Mesendoderm (in vitro differentiated cells): ENCODE measurements at regions not wholly inside any gene's neighbourhood (a gene's known extent, or its start where the extent isn't known, plus 50 kb on each side); places are given as distances from the start of the nearest gene placed in this dataset.

Experiments
- DNase-seq: peaks from one replicate; pipeline ENCODE4 v3.0.0; 2013
- H2AK5ac ChIP-seq: 2 replicates; pipeline ENCODE4 v1.6.1; 2013; ENCODE audit warnings: low read length, inconsistent platforms
- H2BK120ac ChIP-seq: 2 replicates; pipeline ENCODE4 v1.6.1; 2013; ENCODE audit warnings: low read depth, mild to moderate bottlenecking, low read length, moderate library complexity, mixed read lengths
- H2BK15ac ChIP-seq: replicated peaks from 2 replicates; pipeline ENCODE4 v1.6.1; 2013; ENCODE audit warnings: low read depth, mild to moderate bottlenecking, moderate library complexity
- H2BK5ac ChIP-seq: 2 replicates; pipeline ENCODE4 v1.6.1; 2013; ENCODE audit warnings: low read length, inconsistent platforms
- H3K18ac ChIP-seq: 2 replicates; pipeline ENCODE4 v1.6.1; 2013; ENCODE audit warnings: mild to moderate bottlenecking, low read length, mixed read lengths
- H3K23ac ChIP-seq: one replicate; pipeline ENCODE4 v1.6.1; 2013; ENCODE audit warnings: low read length
- H3K27ac ChIP-seq: 2 replicates; pipeline ENCODE4 v1.5.1; 2013; ENCODE audit warnings: low read depth, mild to moderate bottlenecking, inconsistent platforms, low read length, moderate library complexity
- H3K27me3 ChIP-seq: 2 replicates; pipeline ENCODE4 v1.6.1; 2013; ENCODE audit warnings: low read length, control low read depth, mild to moderate bottlenecking, inconsistent platforms; ENCODE audit not compliant: insufficient read depth, poor library complexity
- H3K36me3 ChIP-seq: 2 replicates; pipeline ENCODE4 v1.6.1; 2013; ENCODE audit warnings: low read length, inconsistent platforms; ENCODE audit not compliant: control insufficient read depth, insufficient read depth
- H3K4ac ChIP-seq: one replicate; pipeline ENCODE4 v1.6.1; 2013; ENCODE audit warnings: low read depth, mild to moderate bottlenecking, low read length, moderate library complexity
- H3K4me1 ChIP-seq: 2 replicates; pipeline ENCODE4 v1.6.1; 2013; ENCODE audit warnings: low read depth, low read length, inconsistent platforms; ENCODE audit not compliant: control insufficient read depth
- H3K4me2 ChIP-seq: 2 replicates; pipeline ENCODE4 v1.6.1; 2013; ENCODE audit warnings: low read length
- H3K4me3 ChIP-seq: 2 replicates; pipeline ENCODE4 v1.5.1; 2013; ENCODE audit warnings: mild to moderate bottlenecking, low read length
- H3K56ac ChIP-seq: one replicate; pipeline ENCODE4 v1.6.1; 2013; ENCODE audit warnings: low read length
- H3K79me1 ChIP-seq: 2 replicates; pipeline ENCODE4 v1.6.1; 2013; ENCODE audit warnings: low read length, inconsistent platforms
- H3K79me2 ChIP-seq: 2 replicates; pipeline ENCODE4 v1.6.1; 2013; ENCODE audit warnings: mild to moderate bottlenecking, low read length; ENCODE audit not compliant: control insufficient read depth, insufficient read depth
- H3K9ac ChIP-seq: 2 replicates; pipeline ENCODE4 v1.6.1; 2013; ENCODE audit warnings: low read length, inconsistent platforms
- H4K5ac ChIP-seq: one replicate; pipeline ENCODE4 v1.6.1; 2013; ENCODE audit warnings: low read length
- H4K8ac ChIP-seq: one replicate; pipeline ENCODE4 v1.6.1; 2013; ENCODE audit warnings: low read depth, mild to moderate bottlenecking, control low read depth, low read length, moderate library complexity
- WGBS: extraction: QIAGEN DNeasy Blood & Tissue Kit; methylation state at CpG from one replicate; pipeline ENCODE4 v1.1.7; 2013; ENCODE audit warnings: low lambda C conversion rate, missing lambda C conversion rate; ENCODE audit not compliant: insufficient coverage; ENCODE audit errors: extremely low coverage; 5-methylcytosine and 5-hydroxymethylcytosine counted together

DNA sequence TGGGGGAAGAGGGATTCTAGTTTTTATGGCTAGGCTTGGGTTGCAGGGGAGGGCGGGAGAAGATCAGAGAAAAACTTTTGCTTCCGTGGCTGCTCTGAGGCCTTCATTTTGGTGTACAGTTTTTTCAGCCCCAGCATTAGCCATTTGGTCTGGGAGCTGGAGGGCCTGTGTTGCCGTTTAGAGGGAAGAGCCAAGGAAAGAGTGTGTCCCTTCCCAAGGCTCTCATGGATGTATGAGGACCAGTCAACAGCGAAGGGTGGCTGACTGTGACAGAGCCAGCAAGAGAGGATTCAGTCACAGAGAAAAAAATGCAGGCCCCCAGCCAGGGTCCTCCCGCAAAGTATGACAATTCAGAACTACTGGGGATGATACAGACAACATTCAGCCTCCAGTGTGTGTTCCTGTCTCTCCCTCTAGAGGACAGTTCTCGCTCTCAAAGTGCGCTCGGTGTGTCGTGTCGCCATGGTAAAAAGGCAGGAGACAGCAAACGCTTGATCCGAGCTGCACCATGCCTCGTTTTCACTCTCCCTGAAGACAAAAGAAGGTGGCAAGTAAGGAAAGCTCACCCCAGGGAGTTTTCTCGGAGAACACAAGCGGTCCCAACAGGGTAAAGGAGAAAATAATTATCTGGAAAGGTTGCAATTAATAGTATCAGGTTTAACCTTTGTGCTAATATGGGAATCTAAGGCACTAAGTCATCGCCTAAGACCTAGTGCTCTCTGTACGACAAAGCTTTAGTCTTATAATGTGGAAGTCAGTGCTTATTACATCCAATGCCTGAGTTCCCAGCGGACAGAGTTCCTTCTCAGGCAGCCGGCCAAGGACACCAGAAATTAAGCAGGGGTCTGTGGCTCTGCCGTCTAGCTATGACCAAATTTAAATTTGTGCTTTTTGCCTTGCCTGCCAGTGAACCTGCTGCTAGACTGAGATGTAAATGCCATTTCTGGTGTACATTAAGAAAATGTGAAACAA is 157.3 kb upstream of the PLXNC1 start:
- no peak overlapping the region for H3K4me2 ChIP-seq
- H3K23ac ChIP-seq = no peak overlapping the region
- no peak overlapping the region for H2BK5ac ChIP-seq
- H3K56ac ChIP-seq = no peak overlapping the region
- H4K5ac ChIP-seq = no peak overlapping the region
- H2BK120ac ChIP-seq = no peak overlapping the region
- H2BK15ac ChIP-seq = no peak overlapping the region
- H3K4me3 ChIP-seq = no peak overlapping the region
- H3K27ac ChIP-seq = no peak overlapping the region
- WGBS = no CpG with 5 or more reads among the region's 20 CpGs
- H3K9ac ChIP-seq = no peak overlapping the region
- H3K4me1 ChIP-seq = no peaks in the 10 kb centered on the region
- H3K79me1 ChIP-seq = no peaks in the 10 kb centered on the region
- peak overlapping the region; percentile 20 for H3K18ac ChIP-seq
- no peaks in the 10 kb centered on the region for H3K36me3 ChIP-seq
- H4K8ac ChIP-seq = no peak overlapping the region
- H3K4ac ChIP-seq = no peak overlapping the region
- no peaks in the 10 kb centered on the region for H3K79me2 ChIP-seq
- no peaks in the 10 kb centered on the region for H3K27me3 ChIP-seq
- no peak overlapping the region for H2AK5ac ChIP-seq
- peak; percentile 92 for DNase-seq

DNA sequence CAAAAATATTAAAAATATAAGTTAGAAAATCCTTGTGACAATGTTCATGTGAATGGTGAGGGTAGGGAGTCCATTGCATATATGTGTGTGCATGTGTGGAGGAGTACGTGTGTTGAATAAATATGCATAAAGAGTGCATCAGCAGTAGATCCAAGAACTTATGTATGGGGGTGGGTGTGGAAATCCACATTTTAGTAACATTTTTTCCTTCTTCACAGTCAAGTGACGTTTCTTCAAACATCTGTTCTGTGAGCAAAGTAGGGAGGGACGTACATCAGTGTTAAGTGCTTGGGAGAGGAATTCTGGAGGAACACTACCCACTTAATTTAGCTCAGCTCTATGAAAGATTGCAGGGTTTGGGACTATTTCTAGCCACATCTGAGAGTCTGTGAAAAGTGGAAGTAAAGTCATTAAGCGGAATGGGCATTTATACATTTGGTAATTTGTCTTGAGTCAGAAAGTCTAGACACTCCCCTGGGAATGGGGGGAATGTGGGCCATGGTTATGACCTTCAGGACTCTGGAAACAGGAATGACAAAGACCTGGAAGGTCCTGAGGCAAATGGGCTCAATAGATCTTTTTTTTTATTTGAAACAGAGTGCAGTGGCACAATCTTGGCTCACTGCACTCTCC is 156.4 kb upstream of the PLXNC1 start:
- Histone ChIP-seq H2BK120ac (no peak overlapping the region), H3K79me1 (no peaks in the 10 kb centered on the region), H3K36me3 (no peaks in the 10 kb centered on the region), H3K4me2 (no peak overlapping the region), H4K5ac (no peak overlapping the region), H3K23ac (no peak overlapping the region), H3K9ac (no peak overlapping the region), H2AK5ac (no peak overlapping the region), H3K4me3 (no peak overlapping the region), H3K27me3 (no peaks in the 10 kb centered on the region), H3K56ac (no peak overlapping the region), H2BK15ac (no peak overlapping the region), H2BK5ac (no peak overlapping the region), H3K4ac (no peak overlapping the region), H3K27ac (no peak overlapping the region), H3K4me1 (no peaks in the 10 kb centered on the region), H4K8ac (no peak overlapping the region), H3K79me2 (no peaks in the 10 kb centered on the region), H3K18ac (no peak overlapping the region)
- no CpG with 5 or more reads among the region's 4 CpGs for WGBS
- no peak for DNase-seq

DNA sequence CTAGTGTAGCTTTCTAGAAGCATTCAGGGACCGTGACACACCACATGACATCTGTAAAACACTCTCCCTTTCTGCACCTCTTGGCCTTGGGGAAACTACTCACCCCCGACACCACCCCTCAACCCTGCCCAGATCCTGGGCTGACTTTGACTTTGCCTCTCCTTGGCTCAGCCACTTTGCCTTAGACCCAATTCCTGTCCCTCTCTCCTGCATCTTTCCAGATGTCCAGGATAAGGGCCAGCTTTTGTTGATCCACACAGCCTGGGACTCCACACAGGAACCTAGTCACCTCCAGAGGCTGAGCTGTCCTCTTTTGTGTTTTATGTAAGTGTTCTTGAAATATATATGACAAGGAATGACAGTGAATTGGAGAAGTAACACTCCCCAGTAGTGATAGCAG is 153.7 kb upstream of the PLXNC1 start:
- Histone ChIP-seq H3K27ac (no peak overlapping the region), H3K4me1 (no peaks in the 10 kb centered on the region), H3K79me2 (no peaks in the 10 kb centered on the region), H3K27me3 (no peaks in the 10 kb centered on the region), H3K18ac (no peak overlapping the region), H3K4me2 (no peak overlapping the region), H2BK120ac (no peak overlapping the region), H3K9ac (no peak overlapping the region), H3K56ac (no peak overlapping the region), H3K79me1 (no peaks in the 10 kb centered on the region), H3K23ac (no peak overlapping the region), H2BK5ac (no peak overlapping the region), H4K5ac (no peak overlapping the region), H2BK15ac (no peak overlapping the region), H3K4ac (no peak overlapping the region), H2AK5ac (no peak overlapping the region), H3K36me3 (no peaks in the 10 kb centered on the region), H3K4me3 (no peak overlapping the region), H4K8ac (no peak overlapping the region)
- WGBS = no CpG with 5 or more reads among the region's 2 CpGs
- DNase-seq = no peak

DNA sequence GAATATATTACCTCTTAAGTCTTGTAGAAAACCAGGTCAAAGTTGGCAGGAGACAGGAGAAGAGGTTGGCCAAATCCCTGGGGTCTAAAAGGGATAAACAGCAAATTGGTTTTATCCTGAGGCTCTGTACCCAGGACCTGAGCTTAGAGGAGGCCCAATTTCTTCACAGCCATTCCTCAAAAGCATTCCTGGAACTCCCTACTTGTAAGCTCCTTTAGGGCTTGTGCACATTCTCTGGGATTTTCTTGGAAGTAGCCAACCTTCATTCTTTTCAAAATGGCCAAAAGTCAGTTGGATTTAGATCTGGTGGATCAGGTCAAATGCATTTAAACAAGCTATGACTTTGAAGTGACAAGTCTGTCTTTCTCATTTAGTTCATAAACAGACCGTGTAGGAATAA is 152.1 kb upstream of the PLXNC1 start:
- H3K23ac ChIP-seq = no peak overlapping the region
- no peak overlapping the region for H3K18ac ChIP-seq
- no peak overlapping the region for H4K8ac ChIP-seq
- WGBS = no CpG with 5 or more reads among the region's 1 CpG
- no peak overlapping the region for H2BK15ac ChIP-seq
- no peak overlapping the region for H2BK5ac ChIP-seq
- no peaks in the 10 kb centered on the region for H3K79me2 ChIP-seq
- no peak overlapping the region for H3K4me3 ChIP-seq
- H3K27me3 ChIP-seq = no peaks in the 10 kb centered on the region
- H3K9ac ChIP-seq = no peak overlapping the region
- H2BK120ac ChIP-seq = no peak overlapping the region
- no peak for DNase-seq
- H3K4me2 ChIP-seq = no peak overlapping the region
- H3K4ac ChIP-seq = no peak overlapping the region
- no peaks in the 10 kb centered on the region for H3K36me3 ChIP-seq
- H4K5ac ChIP-seq = no peak overlapping the region
- no peaks in the 10 kb centered on the region for H3K4me1 ChIP-seq
- H3K79me1 ChIP-seq = no peaks in the 10 kb centered on the region
- H2AK5ac ChIP-seq = no peak overlapping the region
- no peak overlapping the region for H3K56ac ChIP-seq
- no peak overlapping the region for H3K27ac ChIP-seq

DNA sequence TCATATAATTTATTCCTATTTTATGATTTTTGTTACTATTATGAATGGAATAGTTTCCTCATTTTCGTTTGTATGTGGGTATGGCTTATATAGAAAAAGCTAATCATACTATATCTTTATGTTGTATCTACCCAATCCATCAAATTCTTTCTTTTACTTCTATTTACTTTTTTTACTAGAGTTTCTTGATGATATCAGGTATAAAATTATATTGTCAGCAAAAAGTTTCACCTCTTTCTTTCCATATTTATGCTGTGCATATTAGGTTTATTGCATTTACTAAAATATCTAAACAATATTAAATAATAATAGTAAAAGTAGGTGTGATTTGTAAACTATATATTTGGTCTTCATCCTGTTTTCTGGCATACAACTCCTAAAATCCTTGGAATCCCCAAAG is 146.7 kb upstream of the PLXNC1 start:
- WGBS = no CpG with 5 or more reads among the region's 1 CpG
- no peak overlapping the region for H3K9ac ChIP-seq

More for the DNA sequence above, 146.7 kb upstream of the PLXNC1 start:
- Histone ChIP-seq H3K36me3 (no peaks in the 10 kb centered on the region), H3K4ac (no peak overlapping the region), H4K8ac (no peak overlapping the region), H3K18ac (no peak overlapping the region), H3K23ac (no peak overlapping the region), H3K56ac (no peak overlapping the region), H3K79me1 (no peaks in the 10 kb centered on the region), H3K4me2 (no peak overlapping the region), H3K27ac (no peak overlapping the region), H2BK5ac (no peak overlapping the region), H3K4me3 (no peak overlapping the region), H4K5ac (no peak overlapping the region), H3K4me1 (no peaks in the 10 kb centered on the region), H3K27me3 (no peaks in the 10 kb centered on the region), H2AK5ac (no peak overlapping the region), H2BK120ac (no peak overlapping the region), H2BK15ac (no peak overlapping the region), H3K79me2 (no peaks in the 10 kb centered on the region)
- no peak for DNase-seq
